GM19438 (cell line): ENCODE measurements at regions not wholly inside any gene's neighbourhood (a gene's known extent, or its start where the extent isn't known, plus 50 kb on each side); places are given as distances from the start of the nearest gene placed in this dataset.
"Not testable (repeated sequence)": the region's sequence is repeated elsewhere in the genome, so short reads cannot be mapped to it uniquely, and the experiment has no call there.

Source experiments
- ATAC-seq: cut with Tn5 transposase; IDR thresholded peaks from one replicate; pipeline ENCODE4 v1.9.1; 2021; ENCODE audit warnings: low read depth; ENCODE audit not compliant: unreplicated experiment

DNA sequence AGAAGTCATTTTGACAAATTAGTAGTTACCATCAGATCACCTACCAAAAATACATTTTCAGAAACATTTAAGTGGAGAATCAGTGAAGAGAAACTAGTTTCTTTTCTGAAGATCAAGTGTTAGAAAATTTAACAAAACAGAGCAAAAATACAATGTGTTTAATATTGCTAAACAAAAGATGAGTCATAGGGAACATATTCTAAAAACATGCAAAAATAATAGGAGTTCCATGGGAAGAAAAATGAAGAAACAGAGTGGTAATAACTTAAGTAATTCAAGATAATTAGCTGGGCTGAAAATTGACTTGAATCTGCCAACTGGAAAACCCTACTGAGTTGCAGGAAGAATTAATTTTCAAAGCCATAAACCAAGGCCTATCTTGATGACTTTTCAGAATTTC, 111.5 kb upstream of the KITLG start:
- ATAC-seq: no peak

DNA sequence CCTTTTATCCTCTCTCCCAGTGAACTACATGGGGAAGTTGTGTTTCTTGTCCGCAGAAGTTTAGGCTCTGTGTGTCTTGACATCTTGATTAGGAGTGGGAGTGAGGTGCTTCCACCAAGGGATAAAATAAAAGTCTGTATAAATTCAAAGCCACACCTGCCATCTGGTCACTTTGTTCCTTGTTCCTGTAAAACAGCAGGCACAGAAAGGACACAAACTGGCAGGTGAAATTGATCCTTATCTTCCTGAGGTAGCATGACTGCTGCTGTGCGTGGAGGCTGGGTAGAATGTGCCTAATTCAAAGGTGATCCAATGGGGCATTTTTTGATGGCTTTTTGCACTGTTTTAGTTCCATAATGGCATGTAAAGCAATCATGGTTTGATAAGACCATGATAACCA, 104.3 kb upstream of the KITLG start:
- no peak for ATAC-seq

DNA sequence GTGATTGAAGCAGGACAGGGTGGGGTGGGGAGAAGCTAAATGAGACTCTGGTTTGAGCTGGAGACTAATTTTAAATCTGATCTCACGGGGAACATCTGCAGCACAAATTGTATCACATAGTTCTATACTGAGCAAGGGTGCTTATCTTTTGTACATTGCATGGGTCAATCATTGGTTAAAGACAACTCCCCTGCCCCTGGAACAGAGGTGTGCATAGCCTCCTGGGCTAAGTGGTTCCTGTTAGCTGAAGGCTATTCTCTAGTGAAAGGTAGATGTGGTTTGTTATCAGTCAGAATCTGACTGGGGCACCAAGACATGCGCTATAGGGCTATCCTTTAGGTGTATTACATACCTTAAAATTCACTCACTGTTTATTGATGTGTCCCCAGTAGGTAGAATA, 103.9 kb upstream of the KITLG start:
- ATAC-seq: no peak

DNA sequence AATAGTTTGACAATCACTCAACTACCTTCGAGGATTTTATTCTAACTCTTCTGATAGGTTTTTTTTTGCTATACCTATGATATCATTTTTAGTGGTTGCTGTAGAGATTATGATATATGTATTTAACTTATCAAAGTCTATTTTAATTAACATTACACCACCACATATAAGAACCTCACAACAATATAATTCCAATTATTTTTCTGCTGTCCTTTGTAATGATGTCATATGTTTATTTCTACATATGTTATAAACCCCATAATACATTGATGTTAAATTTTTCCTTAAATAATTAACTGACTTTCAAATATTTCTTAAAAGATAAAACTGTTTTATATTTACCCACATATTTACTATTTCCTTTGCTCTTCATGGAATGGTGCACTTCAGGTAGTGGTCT, 103.4 kb upstream of the KITLG start:
- no peak for ATAC-seq

DNA sequence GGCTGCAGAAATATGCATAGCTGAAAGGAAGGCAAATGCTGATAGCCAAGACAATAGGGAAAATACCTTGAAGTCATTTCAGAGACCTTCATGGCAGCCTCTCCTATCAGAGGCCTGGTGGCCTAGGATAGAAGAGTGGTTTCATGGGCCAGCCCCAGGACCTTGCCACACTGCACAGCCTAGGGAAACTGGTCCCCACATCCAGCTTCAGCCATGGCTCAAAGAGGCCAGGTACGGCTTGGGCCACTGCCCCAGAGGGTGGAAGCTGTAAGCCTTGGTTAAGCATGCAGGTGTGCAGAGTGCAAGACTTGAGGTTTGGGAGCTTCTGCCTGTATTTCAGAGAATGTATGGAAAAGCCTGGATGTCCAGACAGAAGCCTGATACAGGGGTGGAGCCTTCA, 101.0 kb upstream of the KITLG start:
- ATAC-seq: no peak

DNA sequence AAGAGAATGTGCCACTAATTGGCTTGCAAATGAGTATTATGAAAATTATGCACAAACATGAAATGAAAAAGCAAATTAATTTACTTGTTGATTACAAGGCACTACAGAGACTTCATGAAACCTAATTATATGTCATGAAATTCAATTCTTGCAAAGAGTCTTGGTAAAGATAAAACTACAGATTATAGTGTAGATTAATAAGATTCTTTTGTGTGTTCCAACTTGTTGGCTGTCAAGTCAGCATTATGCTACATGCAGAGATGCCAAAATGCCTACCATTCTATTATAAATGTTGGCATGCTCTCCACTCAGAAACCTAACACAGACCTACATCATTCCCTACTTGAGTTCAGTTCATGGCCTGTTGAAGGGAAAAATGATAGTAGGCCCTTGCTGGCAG, 97.2 kb upstream of the KITLG start:
- ATAC-seq: no peak

DNA sequence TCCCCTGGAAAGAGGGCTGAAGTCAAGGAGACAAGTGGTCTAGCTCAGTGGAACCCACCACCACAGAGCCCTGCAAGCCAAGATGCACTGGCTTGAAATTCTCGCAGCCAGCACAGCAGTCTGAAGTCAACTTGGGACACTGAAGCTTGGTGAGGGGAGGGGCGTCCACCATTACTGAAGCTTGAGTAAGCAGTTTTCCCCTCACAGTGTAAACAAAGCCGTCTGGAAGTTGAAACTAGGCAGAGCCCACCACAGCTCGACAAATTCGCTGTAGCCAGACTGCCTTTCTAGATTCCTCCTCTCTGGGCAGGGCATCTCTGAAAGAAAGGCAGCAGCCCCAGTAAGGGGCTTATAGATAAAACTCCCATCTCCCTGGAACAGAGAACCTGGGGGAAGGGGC, 87.3 kb upstream of the KITLG start:
- ATAC-seq: not testable (repeated sequence)

DNA sequence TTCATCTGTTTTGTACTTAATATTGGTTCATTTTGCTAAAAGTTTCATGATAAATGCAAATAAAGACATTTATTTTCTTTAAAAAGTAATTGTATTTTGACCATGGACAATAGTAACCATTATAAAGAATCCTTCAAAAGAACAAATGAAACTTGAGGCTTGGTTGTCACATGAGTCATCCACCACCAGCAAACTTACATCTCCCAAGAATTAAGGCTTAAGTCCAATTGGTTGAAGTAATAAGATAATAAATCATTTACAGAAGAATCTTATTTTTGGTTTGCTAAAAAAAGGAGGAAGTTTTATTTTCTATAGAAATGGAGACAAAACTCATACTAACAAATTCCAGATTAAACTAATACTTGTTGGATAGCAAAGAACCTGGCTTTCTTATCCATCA, 84.8 kb upstream of the KITLG start:
- ATAC-seq: no peak

DNA sequence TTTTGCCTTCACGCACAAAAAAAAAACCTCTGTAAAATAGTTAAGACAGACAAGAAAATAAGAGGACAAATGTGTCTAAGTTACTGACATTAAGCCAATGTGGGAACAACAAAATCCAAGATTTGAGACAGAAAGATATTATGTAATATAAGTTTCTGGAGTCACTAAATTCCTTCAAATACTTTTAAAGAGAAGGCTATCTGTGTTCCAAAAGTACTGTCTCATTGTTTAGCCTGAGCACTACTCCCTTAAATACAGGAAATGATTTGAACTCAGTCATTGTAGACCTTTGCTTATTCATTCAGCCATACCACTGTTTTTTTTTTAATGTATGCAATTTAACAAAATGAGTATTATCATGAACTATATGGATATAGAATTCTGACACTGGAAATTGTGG, 82.7 kb upstream of the KITLG start:
- no peak for ATAC-seq

DNA sequence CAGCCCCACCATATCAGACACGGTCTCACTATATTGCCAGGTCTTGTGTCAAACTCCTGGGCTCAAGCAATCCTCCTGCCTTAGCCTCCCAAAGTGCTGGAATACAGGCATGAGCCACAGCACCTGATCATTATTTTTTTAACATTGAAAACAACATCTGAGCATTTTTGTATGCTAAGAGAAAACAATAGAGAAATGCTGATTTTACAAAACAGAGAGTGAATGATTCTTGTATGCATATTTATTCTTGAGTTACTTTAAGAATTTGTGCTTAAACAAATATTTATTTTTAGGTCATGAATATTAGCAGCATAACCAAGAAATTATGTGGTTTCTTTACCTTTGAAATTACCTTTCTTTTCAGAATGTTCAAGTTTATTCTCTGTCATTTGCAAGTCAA, 81.8 kb upstream of the KITLG start:
- no peak for ATAC-seq

DNA sequence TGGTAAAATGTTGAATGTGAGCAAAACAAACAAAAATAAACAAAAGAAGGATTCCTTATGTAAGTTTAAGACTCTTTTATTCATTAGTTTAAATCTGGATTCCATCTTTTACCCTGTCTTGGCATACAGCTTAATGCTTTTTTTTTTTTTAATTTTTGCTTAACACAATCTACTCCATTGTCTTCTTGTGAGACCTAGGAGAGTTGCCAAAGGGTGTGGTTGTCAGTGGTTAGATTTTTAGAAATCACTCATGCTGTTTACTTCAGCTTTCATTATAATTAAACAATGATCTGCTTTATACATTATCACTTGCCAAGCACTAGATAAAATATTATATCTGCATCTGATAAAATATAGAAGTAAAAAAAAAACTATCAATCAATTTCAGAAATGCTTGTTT, 77.7 kb upstream of the KITLG start:
- no peak for ATAC-seq

DNA sequence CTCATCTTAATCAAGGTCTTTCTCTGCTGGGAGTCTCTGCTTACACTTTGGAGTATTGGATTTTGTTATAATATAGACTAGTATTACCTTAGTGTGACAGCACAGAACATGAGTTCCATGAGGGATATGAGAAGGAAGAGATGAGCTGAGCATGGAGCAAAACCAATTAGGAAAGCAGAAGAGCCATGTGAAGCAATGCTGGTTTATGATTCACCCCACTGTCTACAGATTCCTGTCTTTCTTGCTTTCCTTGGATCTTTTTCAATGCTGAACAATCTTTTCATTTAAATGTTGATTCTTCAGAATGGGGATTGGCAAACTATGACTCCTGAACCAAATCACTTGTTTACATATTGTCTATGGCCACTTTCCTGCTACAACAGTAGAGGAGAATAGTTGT, 70.4 kb upstream of the KITLG start:
- ATAC-seq: no peak

DNA sequence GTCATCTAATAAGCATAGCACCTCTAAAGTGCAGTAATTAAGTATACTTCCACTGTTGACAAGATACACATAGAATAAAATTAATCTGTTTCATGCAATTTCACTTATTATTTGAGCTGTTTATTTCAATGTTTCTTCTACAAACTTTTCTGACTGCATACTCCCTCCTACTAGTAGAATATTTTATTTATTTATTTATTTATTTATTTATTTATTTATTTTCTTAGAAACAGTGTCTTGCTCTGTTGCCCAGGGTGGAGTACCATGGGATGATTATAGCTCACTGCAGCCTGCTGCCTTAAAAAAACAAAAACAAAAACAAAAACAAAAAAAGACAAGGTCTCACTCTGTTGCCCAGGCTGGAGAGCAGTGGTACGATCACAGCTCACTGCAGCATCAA, 68.4 kb upstream of the KITLG start:
- no peak for ATAC-seq

DNA sequence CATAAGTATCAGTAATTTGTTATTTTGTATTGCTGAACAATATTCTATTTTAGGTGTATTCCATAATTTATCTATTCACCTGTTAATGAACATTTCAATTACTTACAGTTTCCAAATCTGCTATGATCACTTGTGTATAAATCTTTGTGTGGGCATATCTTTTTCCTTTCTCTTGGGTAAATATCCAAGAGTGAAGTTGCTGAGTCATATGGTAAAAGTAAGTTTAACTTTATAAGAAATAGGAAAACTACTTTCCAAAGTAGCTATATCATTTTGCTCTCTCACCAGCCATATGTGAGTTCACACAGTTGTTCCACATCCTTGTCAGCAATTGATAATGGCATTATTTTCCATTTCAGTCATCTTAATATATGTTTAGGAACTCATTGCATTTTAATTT, 66.6 kb upstream of the KITLG start:
- no peak for ATAC-seq

DNA sequence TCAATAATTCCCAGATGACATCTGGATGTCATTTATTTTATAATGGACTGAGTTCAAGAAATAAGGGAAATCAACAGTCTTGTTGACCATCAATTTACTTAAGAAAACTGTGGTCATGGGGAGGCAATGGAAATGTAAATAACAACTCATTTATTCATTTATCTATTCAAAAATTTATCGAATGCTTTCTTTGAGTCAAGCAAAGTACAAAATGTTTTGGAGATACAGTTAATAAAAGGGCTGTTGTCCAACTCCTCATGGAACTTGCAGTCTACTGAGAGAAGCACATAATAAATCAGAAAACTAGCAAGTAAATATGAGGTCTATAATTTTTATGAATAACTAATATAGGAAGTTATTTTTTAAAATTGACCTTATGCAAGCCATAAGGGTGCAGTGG, 65.5 kb upstream of the KITLG start:
- ATAC-seq: no peak

DNA sequence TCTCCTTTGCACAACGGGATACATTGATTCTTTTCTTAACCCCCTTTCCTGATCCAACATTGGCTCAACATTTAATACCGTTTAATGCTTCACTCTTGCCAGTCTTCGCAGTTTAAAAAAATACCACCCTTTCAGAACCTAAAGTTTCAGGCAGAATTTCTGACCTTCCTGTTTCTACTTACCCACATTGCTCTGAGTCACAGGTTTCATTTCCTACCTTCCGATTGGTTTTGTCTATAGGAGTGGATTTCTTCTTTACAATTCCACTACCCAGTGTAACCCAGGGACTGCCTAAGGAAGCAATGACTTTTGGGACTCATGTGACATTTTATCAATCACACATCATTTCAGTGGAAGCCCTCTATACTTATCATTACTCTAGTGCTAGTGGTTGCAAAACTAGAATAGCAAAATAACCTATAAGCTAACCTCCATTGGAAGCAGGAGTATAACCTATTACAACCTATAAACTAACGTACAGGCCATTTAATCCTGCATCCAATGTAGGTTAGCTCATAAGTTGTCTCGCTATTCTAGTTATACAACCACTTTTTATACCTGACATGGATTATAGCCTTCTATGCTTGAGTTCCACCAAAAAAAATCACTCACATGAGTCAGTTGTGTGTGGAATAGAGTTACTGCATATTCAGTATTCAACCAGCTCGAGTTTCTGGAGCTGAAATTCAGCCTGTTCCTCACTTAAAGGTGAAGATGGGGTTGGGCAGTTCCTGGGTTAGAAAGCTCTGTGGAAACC, 64.9 kb upstream of the KITLG start:
- ATAC-seq: no peak

DNA sequence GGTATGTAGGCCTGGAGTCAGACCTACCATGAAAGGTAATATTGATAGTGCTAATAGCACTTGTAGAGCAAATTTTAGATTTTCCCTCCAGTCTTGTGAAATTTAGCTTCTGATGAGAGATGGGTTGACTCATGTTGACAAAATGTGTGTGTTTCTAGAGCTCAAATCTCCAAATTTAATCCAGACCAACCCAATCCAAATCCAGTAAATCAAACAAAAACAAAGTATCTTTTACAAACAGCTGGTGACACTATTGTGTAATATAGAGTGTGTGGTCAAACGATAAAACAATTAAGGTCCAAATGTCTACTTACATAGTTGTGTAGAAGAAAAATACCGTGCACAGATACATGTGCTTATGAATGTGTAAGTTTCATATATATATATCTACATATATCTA, 63.4 kb upstream of the KITLG start:
- no peak for ATAC-seq

DNA sequence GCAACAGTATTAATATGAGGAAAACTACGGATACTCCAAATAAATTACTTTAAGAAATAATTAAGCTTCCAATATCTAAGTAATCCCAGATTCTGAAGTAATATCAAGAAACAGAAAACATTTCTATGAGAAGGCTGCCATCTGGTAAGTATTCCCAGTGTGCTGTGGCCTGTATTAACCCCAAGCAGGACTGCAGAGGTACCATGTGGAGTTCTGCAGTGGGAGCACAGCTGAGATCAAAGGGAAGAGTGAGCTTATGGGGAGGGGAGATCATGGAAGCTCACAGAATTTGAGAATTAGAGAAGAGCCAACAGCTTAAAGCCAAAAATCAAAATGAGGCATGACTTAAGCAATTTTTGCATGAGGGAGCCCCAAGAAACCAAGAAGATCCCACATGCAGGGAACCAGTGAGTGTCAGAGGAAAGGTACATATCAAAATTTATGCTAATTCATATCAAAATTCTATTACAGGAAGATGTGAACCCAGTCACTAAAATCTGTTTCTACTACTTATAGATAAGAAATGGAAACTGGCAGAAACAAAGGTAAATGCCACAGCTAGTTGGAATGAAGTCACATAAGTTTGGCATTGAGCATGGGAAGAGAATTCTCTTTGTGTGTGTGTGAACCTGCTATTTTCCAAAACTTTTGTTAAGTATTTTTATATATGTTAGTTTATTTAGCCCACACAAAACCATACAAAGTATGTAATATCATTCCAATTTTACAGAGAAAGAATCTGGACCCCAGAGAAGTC, 62.6 kb upstream of the KITLG start:
- no peak for ATAC-seq

DNA sequence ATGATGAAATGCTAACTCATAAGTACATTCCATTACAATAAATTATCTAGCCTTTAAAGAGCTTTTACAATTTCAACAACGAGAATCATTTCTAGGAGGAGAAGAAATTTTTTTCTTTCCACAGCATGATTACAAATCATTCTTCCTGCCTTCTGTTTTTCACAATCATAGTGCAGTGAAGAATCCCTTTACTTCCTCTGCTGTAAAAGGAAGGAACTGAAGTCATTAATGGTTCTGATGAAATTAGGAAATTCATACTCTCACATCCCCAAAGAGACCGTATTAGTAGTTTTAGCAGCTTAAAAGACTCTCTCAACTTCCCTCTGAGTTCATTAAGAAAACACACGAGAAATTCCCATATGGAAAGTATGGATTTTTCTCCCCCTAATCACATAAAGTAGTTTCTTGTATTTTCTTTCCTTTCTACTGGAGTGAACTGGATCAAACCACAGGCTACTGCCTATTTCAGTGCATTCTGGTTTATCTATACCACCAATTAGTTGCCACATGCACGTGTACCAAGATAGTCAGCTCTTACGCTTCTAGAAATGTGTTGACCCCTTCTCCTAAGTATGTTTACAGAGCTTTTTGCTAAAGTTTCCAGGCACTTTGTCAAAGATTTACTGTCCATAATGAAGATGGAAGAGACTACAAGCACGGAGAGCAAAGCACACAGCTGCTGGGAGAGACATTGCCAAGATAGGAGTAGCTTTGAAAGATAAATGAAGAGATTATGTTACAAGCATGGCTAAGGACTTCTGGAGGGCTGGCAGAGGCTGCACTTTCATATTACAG, 58.9 kb upstream of the KITLG start:
- ATAC-seq: no peak

DNA sequence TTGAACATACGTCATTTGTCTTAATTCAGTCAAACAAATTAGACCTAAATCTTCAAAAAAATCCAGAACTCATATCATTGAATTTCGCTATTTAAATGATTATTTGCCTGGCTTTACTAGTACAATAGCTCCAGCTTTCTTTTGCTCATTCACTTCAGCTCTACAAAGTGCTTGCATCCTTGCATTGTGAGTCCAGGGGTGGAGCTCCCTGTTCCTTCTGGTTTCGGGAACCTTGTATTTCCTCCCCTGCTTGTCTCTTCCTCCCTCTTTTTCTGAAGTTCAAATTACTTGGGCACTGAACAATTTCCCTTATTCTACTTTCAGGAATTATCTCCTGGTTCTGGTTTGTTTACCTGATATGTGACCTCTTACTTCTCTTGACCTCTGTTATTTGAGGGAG, 58.1 kb upstream of the KITLG start:
- no peak for ATAC-seq

DNA sequence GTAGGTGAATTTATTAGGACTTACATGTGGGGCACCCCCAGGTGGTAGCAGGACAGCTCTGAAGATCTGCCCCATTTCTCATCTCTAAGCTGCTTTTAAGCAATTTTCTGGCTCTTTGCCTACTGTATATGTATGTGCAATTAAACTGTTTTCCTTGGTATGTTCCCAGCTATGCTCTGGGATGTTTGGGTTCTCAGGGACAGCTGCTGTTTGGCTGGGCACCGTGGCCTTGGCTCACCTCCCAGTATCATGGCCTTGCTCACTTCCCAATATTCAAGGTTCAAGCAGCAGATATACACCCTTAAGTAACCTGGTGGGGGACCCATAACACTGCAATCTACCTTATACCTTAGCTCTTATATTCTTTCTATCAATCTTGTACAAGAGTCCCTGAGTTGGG, 53.7 kb upstream of the KITLG start:
- no peak for ATAC-seq

DNA sequence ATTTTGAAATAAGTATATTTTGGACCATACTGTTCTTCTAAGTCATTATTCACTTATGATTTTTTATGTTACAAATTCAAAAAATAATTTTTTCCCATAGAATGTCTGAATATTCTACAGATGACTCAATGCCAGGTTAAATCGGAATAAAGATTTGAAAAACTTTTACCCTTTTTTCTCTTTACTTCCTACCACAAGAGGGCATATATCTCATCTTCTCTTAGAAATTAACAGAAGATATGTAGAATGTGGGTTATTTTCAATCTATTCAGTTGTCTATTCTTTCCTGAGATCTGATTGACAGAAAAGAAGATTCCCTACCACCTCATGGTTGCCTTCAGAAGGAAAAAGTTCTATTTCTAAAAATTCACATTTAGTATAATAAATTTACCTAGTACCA, 53.0 kb upstream of the KITLG start:
- no peak for ATAC-seq
